Esophagus squamous epithelium (tissue), 5 donors: ENCODE measurements at regions not wholly inside any gene's neighbourhood (a gene's known extent, or its start where the extent isn't known, plus 50 kb on each side); places are given as distances from the start of the nearest gene placed in this dataset.
"Not testable (repeated sequence)": the region's sequence is repeated elsewhere in the genome, so short reads cannot be mapped to it uniquely, and the experiment has no call there.

Experiments used
- DNase-seq: peaks from one replicate; lab custom pipeline; 2025; lab: John Stamatoyannopoulos, UW
- H3K27ac ChIP-seq, 4 donors: fragments of 200-600 bp; sonication (generic); one replicate each; pipeline ENCODE4 v1.5.1; 2016 to 2019; ENCODE audit warnings: mild to moderate bottlenecking in 1 of 4
- H3K27me3 ChIP-seq, 4 donors: fragments of 200-600 bp; sonication (generic); 1 replicate in 3 of 4; 2 replicates in 1 of 4; pipeline versions ENCODE4 v1.5.1 to v1.6.0; 2017 to 2021; ENCODE audit warnings: antibody characterized with exemption in 1 of 4
- H3K36me3 ChIP-seq, 3 donors: fragments of 200-600 bp; sonication (generic); one replicate each; pipeline ENCODE4 v1.5.1; 2016 to 2019
- H3K4me1 ChIP-seq, 3 donors: fragments of 200-600 bp; sonication (generic); one replicate each; pipeline ENCODE4 v1.5.1; 2017 to 2019
- H3K4me3 ChIP-seq, 4 donors: fragments of 200-600 bp; sonication (generic); 1 replicate in 3 of 4; 2 replicates in 1 of 4; pipeline ENCODE4 v1.5.1; 2016 to 2019; ENCODE audit warnings: mild to moderate bottlenecking in 2 of 4, moderate library complexity in 1 of 4
- H3K9me3 ChIP-seq, 3 donors: fragments of 200-600 bp; sonication (generic); one replicate each; pipeline ENCODE4 v1.5.1; 2016 to 2019
- CTCF ChIP-seq, 6 experiments: fragments of 450-650 bp in 4 of 6; fragments of 200-600 bp in 2 of 6; sonication (generic) in 2 of 6; IDR thresholded peaks; one replicate each; pipeline ENCODE4 v1.5.1; 2016 to 2019; ENCODE audit warnings: antibody characterized with exemption in 6 of 6, mild to moderate bottlenecking in 4 of 6, moderate library complexity in 4 of 6
- POLR2A ChIP-seq, 4 donors: fragments of 450-650 bp; IDR thresholded peaks; one replicate each; pipeline ENCODE4 v1.6.1; 2017; ENCODE audit warnings: antibody characterized with exemption in 4 of 4, mild to moderate bottlenecking in 4 of 4, moderate library complexity in 3 of 4
- WGBS, 2 donors: methylation state at CpG; one replicate each; pipeline ENCODE4 v1.1.5; 2018; 5-methylcytosine and 5-hydroxymethylcytosine counted together
- intact Hi-C: fragments of 100-400 bp; cut with DNase I; formaldehyde crosslinking; loops from one replicate; pipeline ENCODE4 v1.15.0; 2022
- donor health status: DM: yes; HTN: yes; CAD: no.

DNA sequence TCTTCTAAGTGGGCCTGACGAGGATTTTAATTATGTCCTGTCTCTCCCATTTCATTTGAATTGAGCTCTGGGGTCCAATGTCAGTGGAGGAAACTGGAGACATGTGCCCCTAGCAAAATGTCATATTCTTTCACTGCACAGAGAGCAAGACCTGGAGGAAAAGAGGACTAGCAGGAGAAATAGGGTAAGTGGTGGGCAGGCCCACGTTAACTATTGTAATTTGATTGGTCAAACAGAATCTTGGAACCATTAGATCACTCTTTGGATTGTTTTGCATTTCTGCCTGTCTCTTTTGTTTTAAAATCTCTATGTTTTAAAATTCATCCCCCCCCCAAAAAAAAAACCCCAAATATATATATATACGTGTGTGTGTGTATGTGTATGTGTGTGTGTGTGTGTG is 113.9 kb upstream of the PELI2 start:
- no peak for DNase-seq
- peaks cover 0 to 11% (median 0%) of the 10 kb centered on the region in 3 donors for H3K4me1 ChIP-seq
- peak overlapping the region in 2 of 4 donors; percentile 0 to 45 for H3K4me3 ChIP-seq
- 54 to 67% methylated on average over 3 of the region's 3 CpGs for WGBS, 2 donors
- intact Hi-C loops = no loop called here
- no peaks in the 10 kb centered on the region for H3K9me3 ChIP-seq
- H3K27me3 ChIP-seq = no peaks in the 10 kb centered on the region
- H3K36me3 ChIP-seq = no peaks in the 10 kb centered on the region
- H3K27ac ChIP-seq = peak overlapping the region in 2 of 4 donors; percentile 21 to 58
- TF ChIP-seq POLR2A (IDR thresholded peaks at IDR 0.05) (no peak), CTCF (IDR thresholded peaks at IDR 0.05) (no peak)

DNA sequence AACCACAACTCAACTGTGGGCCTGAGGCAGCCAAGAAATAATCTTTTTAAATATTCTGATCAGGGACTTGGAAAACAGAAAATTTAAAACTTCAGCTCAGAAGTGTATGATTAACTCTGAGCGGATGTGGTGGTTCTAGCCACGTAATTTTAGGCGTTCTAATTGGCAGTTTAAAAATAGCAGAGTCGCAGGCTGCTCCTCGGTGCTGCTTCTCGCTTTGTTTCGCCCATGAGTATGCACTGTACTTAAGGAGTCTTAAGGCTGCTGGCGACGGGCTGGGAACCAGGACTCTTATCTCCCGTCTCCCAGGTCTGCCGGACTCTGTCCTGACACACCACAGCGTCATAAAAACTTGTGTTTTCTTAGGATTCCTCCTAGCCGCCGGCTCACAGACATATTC is 113.4 kb upstream of the PELI2 start:
- Histone ChIP-seq H3K9me3 (no peaks in the 10 kb centered on the region), H3K27me3 (no peaks in the 10 kb centered on the region), H3K4me1 (peaks cover 0 to 11% (median 0%) of the 10 kb centered on the region in 3 donors), H3K4me3 (peak overlapping the region in 3 of 4 donors; percentile 0 to 45 (median 13)), H3K27ac (peak overlapping the region in 3 of 4 donors; percentile 21 to 69 (median 58)), H3K36me3 (no peaks in the 10 kb centered on the region)
- no peak for TF ChIP-seq CTCF (IDR thresholded peaks at IDR 0.05)
- no peak for TF ChIP-seq POLR2A (IDR thresholded peaks at IDR 0.05)
- no peak for DNase-seq
- 37 to 51% methylated on average over 14 of the region's 14 CpGs for WGBS, 2 donors
- intact Hi-C loops = no loop called here

DNA sequence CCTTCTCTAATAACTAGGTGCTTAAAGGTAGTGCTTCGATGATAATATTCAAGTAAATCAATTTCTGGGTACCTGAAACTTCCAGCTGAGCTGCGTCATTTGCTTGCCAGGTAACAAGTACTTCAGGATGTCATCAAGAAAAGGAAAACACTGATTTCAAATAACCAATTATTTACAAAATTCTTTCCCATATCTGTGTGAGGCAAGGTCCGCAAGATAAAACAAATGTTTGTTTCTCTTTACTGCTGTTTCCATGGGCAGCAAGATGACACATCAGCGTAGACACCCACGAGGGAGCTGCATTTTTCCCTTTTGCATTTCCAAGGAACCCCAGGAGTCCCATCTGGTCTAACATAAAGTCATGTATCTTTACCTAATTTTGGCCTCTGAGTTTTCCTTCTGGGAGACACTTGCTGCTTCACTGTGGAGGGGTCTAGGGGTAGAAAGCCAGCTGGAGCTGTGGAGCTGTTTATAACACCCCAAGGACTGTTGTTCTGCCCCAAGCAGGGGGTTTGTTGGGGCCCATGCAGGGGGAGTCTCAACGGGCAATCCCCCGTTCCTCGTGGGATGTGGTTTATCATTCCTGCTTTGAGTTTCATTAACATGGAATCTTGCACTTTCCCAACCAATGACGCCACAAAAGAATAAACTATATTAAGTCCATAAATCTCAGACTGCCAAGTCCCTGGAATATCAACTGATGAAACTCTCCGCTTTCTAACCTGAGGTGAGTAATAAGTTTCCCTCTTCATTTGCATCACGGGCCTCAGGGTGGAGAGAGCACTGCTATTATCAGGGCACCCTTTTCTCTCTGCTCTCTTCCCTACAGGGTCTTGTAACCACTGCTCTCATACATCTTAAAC is 112.8 kb upstream of the PELI2 start:
- Histone ChIP-seq H3K36me3 (no peaks in the 10 kb centered on the region), H3K4me3 (peak overlapping the region in 3 of 4 donors; percentile 0 to 45 (median 13)), H3K27me3 (no peaks in the 10 kb centered on the region), H3K4me1 (peaks cover 0 to 11% (median 0%) of the 10 kb centered on the region in 3 donors), H3K27ac (peak overlapping the region in 3 of 4 donors; percentile 21 to 69 (median 58)), H3K9me3 (no peaks in the 10 kb centered on the region)
- no peak for DNase-seq
- intact Hi-C loops = no loop called here
- no peak for TF ChIP-seq CTCF (IDR thresholded peaks at IDR 0.05)
- no peak for TF ChIP-seq POLR2A (IDR thresholded peaks at IDR 0.05)
- WGBS, 2 donors = 53 to 69% methylated on average over 11 of the region's 11 CpGs

GRCh38 chr14:56007491-56007890 is 110.7 kb upstream of the PELI2 start:
- H3K4me3 ChIP-seq, H3K27me3 ChIP-seq, DNase-seq, H3K9me3 ChIP-seq, intact Hi-C loops, H3K27ac ChIP-seq, H3K36me3 ChIP-seq: not testable (repeated sequence)
- H3K4me1 ChIP-seq = peaks cover 0 to 11% (median 0%) of the 10 kb centered on the region in 3 donors
- 69 to 79% methylated on average over 5 of the region's 5 CpGs for WGBS, 2 donors

DNA sequence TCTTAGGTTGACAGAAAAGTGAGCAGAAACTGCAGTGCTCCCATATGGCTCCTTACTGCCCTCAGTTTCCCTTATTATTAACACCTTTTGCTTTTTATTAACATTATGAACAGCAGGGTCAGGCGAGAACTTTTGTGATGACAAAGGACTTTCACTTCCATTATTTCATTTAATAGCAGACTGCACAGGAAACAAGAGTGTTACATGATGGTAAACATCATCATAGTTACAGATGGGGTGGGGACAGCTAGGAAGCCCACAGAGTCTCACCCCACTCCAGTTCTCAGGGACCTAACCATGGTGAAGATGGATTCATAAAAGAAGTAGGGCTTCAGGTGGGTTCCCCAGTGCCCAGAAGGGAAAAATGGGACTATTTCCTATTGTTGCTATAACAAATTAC is 110.1 kb upstream of the PELI2 start:
- WGBS, 2 donors = 56 to 69% methylated on average over 1 of the region's 1 CpG
- no peak overlapping the region for H3K4me3 ChIP-seq
- no peaks in the 10 kb centered on the region for H3K36me3 ChIP-seq
- intact Hi-C loops = no loop called here
- DNase-seq = no peak
- H3K9me3 ChIP-seq = no peaks in the 10 kb centered on the region
- TF ChIP-seq POLR2A (IDR thresholded peaks at IDR 0.05) = no peak
- no peak for TF ChIP-seq CTCF (IDR thresholded peaks at IDR 0.05)
- no peaks in the 10 kb centered on the region for H3K27me3 ChIP-seq
- peaks cover 0 to 11% (median 0%) of the 10 kb centered on the region in 3 donors for H3K4me1 ChIP-seq
- no peak overlapping the region for H3K27ac ChIP-seq

DNA sequence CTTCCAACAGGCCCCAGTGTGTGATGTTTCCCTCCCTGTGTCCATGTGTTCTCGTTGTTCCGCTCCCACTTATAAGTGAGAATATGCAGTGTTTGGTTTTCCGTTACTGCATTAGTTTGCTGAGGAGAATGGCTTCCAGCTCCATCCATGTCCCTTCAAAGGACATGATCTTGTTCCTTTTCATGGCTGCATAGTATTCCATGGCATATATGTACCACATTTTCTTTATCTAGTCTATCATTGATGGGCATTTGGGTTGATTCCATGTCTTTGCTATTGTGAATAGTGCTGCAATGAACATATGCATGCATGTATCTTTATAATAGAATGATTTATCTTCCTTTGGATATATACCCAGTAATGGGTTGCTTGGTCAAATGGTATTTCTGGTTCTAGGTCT is 109.5 kb upstream of the PELI2 start:
- H3K27ac ChIP-seq, H3K9me3 ChIP-seq, H3K4me3 ChIP-seq, DNase-seq, H3K36me3 ChIP-seq, intact Hi-C loops, H3K27me3 ChIP-seq: not testable (repeated sequence)
- 94 to 96% methylated on average over 3 of the region's 3 CpGs for WGBS, 2 donors
- peaks cover 0 to 11% (median 0%) of the 10 kb centered on the region in 3 donors for H3K4me1 ChIP-seq
